ENCODE measurements at regions not wholly inside any gene's neighbourhood (a gene's known extent, or its start where the extent isn't known, plus 50 kb on each side); places are given as distances from the start of the nearest gene placed in this dataset.

DNA sequence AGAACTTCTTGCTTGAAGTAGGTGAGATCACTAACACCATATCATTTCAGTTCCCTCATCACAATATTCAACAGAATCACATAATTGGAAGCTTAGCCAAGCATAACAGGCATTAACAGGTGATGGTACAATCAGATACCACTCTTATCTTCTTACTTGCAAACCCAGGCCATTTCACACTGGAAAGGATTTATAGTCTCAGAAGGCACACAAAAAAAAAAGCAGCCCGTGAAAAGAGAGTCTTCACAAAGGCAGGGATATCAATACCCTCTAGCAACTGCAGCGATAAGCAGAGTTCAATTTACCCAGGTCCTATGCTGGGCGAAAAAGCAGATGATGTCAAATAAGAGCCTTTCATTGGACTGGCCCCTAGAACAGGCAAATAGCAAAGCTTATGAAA lies 1082.4 kb downstream of the XPNPEP1 start:
- Histone ChIP-seq H2BK20ac (ENCODE audit: low read depth, low read length) (no peak overlapping the region), H3K9me1 (ENCODE audit: insufficient read depth, low read length) (no peaks in the 10 kb centered on the region), H3K56ac (ENCODE audit: extremely low read depth, insufficient read depth, low read length) (no peak overlapping the region), H3K27ac (ENCODE audit: insufficient read depth, low read length) (no peak overlapping the region), H3K9ac (ENCODE audit: low read depth, low read length) (no peak overlapping the region), H3K4me2 (ENCODE audit: low read depth, low read length) (no peak overlapping the region), H3K18ac (ENCODE audit: low read depth, low read length) (no peak overlapping the region), H3K4me3 (ENCODE audit: insufficient read depth, low read depth, low read length) (no peak overlapping the region), H2BK120ac (ENCODE audit: low read depth, low read length) (no peak overlapping the region), H2AK9ac (replicated peaks; ENCODE audit: low read depth, low read length, poor library complexity) (no peak overlapping the region), H3K79me1 (ENCODE audit: low read depth in 1 of 2, low read length in 2 of 2) (no peaks in the 10 kb centered on the region), H3K4me1 (ENCODE audit: control insufficient read depth, insufficient read depth, low read length) (no peaks in the 10 kb centered on the region), H3K14ac (replicated peaks; ENCODE audit: low read depth, low read length) (no peak overlapping the region), H4K91ac (ENCODE audit: insufficient read depth, low read depth, low read length) (no peak overlapping the region), H4K8ac (ENCODE audit: low read depth in 2 of 2, low read length in 2 of 2) (no peak overlapping the region), H3K9me3 (ENCODE audit: control insufficient read depth, insufficient read depth, low read length) (no peaks in the 10 kb centered on the region), H4K5ac (ENCODE audit: low read depth, low read length) (no peak overlapping the region), H3K27me3 (ENCODE audit: control insufficient read depth, insufficient read depth, low read length) (no peaks in the 10 kb centered on the region), H3K23ac (ENCODE audit: low read depth, low read length) (no peak overlapping the region), H2AK5ac (ENCODE audit: low read depth, low read length) (no peak overlapping the region), H2BK15ac (ENCODE audit: low read depth, low read length) (no peak overlapping the region), H2BK5ac (ENCODE audit: low read depth, low read length, poor library complexity, severe bottlenecking) (no peak overlapping the region), H4K20me1 (ENCODE audit: insufficient read depth, low read length) (no peaks in the 10 kb centered on the region), H3K36me3 (ENCODE audit: control insufficient read depth, insufficient read depth, low read length) (no peaks in the 10 kb centered on the region), H3K4ac (ENCODE audit: low read depth, low read length) (no peak overlapping the region), H2AFZ (replicated peaks; ENCODE audit: low read length, poor library complexity) (no peak overlapping the region)
- BruUV-seq (replicated peaks), result no TSS peak
- dilution Hi-C loops (cut with HindIII; ENCODE audit: low sequenced_read_pairs, unreplicated experiment) (no loop called here), in situ Hi-C loops (cut with MboI; ENCODE audit: low sequenced_read_pairs) (no loop called here), intact Hi-C loops (cut with micrococcal nuclease) (no loop called here)
- CTCF ChIA-PET, result no interaction called here
- WGBS, 2 experiments (ENCODE audit: extremely low coverage in 2 of 2, insufficient read length in 1 of 2), result no CpG with 5 or more reads among the region's 3 CpGs
- DNase-seq (no peak), ATAC-seq (ENCODE audit: low read depth) (no peak)
- no peak for TF ChIP-seq CHD1 (IDR thresholded peaks at IDR 0.05; ENCODE audit: low read depth, low read length)
- TF ChIP-seq CEBPB (IDR thresholded peaks at IDR 0.05; ENCODE audit: low read depth, low read length), result no peak
- TF ChIP-seq NFE2L2 (IDR thresholded peaks at IDR 0.05; ENCODE audit: low read depth, low read length), result no peak
- no peak for TF ChIP-seq SMC3 (IDR thresholded peaks at IDR 0.05; ENCODE audit: low read depth, low read length)
- TF ChIP-seq, protein P1, sequence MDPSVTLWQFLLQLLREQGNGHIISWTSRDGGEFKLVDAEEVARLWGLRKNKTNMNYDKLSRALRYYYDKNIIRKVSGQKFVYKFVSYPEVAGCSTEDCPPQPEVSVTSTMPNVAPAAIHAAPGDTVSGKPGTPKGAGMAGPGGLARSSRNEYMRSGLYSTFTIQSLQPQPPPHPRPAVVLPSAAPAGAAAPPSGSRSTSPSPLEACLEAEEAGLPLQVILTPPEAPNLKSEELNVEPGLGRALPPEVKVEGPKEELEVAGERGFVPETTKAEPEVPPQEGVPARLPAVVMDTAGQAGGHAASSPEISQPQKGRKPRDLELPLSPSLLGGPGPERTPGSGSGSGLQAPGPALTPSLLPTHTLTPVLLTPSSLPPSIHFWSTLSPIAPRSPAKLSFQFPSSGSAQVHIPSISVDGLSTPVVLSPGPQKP (IDR thresholded peaks at IDR 0.05; ENCODE audit: borderline replicate concordance, low read depth, low read length), result no peak
- no peak for TF ChIP-seq FOS (IDR thresholded peaks at IDR 0.05; ENCODE audit: low read depth, low read length)
- no peak for TF ChIP-seq POLR2A (IDR thresholded peaks at IDR 0.05; ENCODE audit: low read depth, low read length)
- TF ChIP-seq, protein P2, sequence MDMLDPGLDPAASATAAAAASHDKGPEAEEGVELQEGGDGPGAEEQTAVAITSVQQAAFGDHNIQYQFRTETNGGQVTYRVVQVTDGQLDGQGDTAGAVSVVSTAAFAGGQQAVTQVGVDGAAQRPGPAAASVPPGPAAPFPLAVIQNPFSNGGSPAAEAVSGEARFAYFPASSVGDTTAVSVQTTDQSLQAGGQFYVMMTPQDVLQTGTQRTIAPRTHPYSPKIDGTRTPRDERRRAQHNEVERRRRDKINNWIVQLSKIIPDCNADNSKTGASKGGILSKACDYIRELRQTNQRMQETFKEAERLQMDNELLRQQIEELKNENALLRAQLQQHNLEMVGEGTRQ (IDR thresholded peaks at IDR 0.05; ENCODE audit: low read depth, low read length), result no peak
- TF ChIP-seq, protein P3, sequence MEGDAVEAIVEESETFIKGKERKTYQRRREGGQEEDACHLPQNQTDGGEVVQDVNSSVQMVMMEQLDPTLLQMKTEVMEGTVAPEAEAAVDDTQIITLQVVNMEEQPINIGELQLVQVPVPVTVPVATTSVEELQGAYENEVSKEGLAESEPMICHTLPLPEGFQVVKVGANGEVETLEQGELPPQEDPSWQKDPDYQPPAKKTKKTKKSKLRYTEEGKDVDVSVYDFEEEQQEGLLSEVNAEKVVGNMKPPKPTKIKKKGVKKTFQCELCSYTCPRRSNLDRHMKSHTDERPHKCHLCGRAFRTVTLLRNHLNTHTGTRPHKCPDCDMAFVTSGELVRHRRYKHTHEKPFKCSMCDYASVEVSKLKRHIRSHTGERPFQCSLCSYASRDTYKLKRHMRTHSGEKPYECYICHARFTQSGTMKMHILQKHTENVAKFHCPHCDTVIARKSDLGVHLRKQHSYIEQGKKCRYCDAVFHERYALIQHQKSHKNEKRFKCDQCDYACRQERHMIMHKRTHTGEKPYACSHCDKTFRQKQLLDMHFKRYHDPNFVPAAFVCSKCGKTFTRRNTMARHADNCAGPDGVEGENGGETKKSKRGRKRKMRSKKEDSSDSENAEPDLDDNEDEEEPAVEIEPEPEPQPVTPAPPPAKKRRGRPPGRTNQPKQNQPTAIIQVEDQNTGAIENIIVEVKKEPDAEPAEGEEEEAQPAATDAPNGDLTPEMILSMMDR (conservative IDR thresholded peaks at IDR 0.05; ENCODE audit: low read depth, low read length), result no peak
- no peak for TF ChIP-seq MAFK (IDR thresholded peaks at IDR 0.05; ENCODE audit: low read depth, low read length)
- no peak for TF ChIP-seq RAD21 (IDR thresholded peaks at IDR 0.05; ENCODE audit: low read length)
- no peak for TF ChIP-seq MAZ (IDR thresholded peaks at IDR 0.05; ENCODE audit: borderline replicate concordance, low read depth, low read length)
- no peak for TF ChIP-seq MXI1 (IDR thresholded peaks at IDR 0.05; ENCODE audit: borderline replicate concordance, low read depth, low read length)
- no peak for TF ChIP-seq RCOR1 (IDR thresholded peaks at IDR 0.05; ENCODE audit: insufficient replicate concordance, low read length)
- TF ChIP-seq BHLHE40 (IDR thresholded peaks at IDR 0.05; ENCODE audit: low read depth, low read length), result no peak
- no peak for TF ChIP-seq RFX5 (IDR thresholded peaks at IDR 0.05; ENCODE audit: low read depth, low read length)
- POLR2A ChIA-PET (ENCODE audit: unreplicated experiment), result no interaction called here

Measured in IMR-90 (cell line).